ENCODE measurements at regions not wholly inside any gene's neighbourhood (a gene's known extent, or its start where the extent isn't known, plus 50 kb on each side); places are given as distances from the start of the nearest gene placed in this dataset.
"Not testable (repeated sequence)": the region's sequence is repeated elsewhere in the genome, so short reads cannot be mapped to it uniquely, and the experiment has no call there.

DNA sequence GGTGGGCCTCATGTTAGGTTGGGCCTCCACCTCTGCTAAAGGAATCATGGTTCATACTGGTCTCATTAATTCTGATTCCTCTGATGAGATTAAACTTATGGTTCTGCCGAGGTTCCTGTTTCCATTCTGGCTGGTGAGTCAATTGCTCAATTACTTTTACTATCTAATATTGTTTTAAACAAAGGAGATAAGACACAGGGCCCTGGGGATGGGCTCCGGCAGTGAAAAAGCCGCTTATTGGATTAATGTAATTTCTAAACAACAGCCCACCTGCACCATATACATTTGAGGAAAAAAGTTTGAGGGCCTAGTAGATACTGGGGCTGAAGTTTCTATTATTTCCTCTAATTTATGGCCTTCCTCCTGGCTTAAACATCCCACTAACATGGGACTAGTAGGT is 610.4 kb upstream of the ACO1 start:
- TF ChIP-seq, protein P1, sequence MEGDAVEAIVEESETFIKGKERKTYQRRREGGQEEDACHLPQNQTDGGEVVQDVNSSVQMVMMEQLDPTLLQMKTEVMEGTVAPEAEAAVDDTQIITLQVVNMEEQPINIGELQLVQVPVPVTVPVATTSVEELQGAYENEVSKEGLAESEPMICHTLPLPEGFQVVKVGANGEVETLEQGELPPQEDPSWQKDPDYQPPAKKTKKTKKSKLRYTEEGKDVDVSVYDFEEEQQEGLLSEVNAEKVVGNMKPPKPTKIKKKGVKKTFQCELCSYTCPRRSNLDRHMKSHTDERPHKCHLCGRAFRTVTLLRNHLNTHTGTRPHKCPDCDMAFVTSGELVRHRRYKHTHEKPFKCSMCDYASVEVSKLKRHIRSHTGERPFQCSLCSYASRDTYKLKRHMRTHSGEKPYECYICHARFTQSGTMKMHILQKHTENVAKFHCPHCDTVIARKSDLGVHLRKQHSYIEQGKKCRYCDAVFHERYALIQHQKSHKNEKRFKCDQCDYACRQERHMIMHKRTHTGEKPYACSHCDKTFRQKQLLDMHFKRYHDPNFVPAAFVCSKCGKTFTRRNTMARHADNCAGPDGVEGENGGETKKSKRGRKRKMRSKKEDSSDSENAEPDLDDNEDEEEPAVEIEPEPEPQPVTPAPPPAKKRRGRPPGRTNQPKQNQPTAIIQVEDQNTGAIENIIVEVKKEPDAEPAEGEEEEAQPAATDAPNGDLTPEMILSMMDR (IDR thresholded peaks at IDR 0.05 in 2 of 3, conservative IDR thresholded peaks at IDR 0.05 in 1 of 3; ENCODE audit: borderline replicate concordance in 1 of 3, insufficient read depth in 1 of 3, low read depth in 2 of 3, low read length in 2 of 3) = not testable (repeated sequence)
- TF ChIP-seq YY1 (IDR thresholded peaks at IDR 0.05; ENCODE audit: extremely low read depth, insufficient replicate concordance, low read depth, low read length); POLR2A (IDR thresholded peaks at IDR 0.05; ENCODE audit: borderline replicate concordance, extremely low read depth, insufficient read depth, insufficient read length); RAD21 (IDR thresholded peaks at IDR 0.05; ENCODE audit: low read depth); EZH2 (IDR thresholded peaks at IDR 0.05); JUND (IDR thresholded peaks at IDR 0.05); POLR2AphosphoS5 (IDR thresholded peaks at IDR 0.05; ENCODE audit: low read depth, low read length); EGR1 (IDR thresholded peaks at IDR 0.05; ENCODE audit: low read depth); ZNF274 (IDR thresholded peaks at IDR 0.05; ENCODE audit: low read depth, low read length); TCF7L2 (IDR thresholded peaks at IDR 0.05; ENCODE audit: borderline replicate concordance, extremely low read depth, insufficient read depth, insufficient read length): not testable (repeated sequence)
- TF ChIP-seq, protein P2, sequence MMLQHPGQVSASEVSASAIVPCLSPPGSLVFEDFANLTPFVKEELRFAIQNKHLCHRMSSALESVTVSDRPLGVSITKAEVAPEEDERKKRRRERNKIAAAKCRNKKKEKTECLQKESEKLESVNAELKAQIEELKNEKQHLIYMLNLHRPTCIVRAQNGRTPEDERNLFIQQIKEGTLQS (IDR thresholded peaks at IDR 0.05) = not testable (repeated sequence)
- TF ChIP-seq, protein P3, sequence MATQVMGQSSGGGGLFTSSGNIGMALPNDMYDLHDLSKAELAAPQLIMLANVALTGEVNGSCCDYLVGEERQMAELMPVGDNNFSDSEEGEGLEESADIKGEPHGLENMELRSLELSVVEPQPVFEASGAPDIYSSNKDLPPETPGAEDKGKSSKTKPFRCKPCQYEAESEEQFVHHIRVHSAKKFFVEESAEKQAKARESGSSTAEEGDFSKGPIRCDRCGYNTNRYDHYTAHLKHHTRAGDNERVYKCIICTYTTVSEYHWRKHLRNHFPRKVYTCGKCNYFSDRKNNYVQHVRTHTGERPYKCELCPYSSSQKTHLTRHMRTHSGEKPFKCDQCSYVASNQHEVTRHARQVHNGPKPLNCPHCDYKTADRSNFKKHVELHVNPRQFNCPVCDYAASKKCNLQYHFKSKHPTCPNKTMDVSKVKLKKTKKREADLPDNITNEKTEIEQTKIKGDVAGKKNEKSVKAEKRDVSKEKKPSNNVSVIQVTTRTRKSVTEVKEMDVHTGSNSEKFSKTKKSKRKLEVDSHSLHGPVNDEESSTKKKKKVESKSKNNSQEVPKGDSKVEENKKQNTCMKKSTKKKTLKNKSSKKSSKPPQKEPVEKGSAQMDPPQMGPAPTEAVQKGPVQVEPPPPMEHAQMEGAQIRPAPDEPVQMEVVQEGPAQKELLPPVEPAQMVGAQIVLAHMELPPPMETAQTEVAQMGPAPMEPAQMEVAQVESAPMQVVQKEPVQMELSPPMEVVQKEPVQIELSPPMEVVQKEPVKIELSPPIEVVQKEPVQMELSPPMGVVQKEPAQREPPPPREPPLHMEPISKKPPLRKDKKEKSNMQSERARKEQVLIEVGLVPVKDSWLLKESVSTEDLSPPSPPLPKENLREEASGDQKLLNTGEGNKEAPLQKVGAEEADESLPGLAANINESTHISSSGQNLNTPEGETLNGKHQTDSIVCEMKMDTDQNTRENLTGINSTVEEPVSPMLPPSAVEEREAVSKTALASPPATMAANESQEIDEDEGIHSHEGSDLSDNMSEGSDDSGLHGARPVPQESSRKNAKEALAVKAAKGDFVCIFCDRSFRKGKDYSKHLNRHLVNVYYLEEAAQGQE (IDR thresholded peaks at IDR 0.05; ENCODE audit: low read depth) = not testable (repeated sequence)
- TF ChIP-seq, protein P4, sequence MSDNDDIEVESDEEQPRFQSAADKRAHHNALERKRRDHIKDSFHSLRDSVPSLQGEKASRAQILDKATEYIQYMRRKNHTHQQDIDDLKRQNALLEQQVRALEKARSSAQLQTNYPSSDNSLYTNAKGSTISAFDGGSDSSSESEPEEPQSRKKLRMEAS (IDR thresholded peaks at IDR 0.05) = not testable (repeated sequence)
